Stimulated activated CD8-positive, alpha-beta memory T cell treated with anti-CD3 and anti-CD28 coated beads, Interleukin-7, amount 100 ng/mL, for 4 hours (primary cell): ENCODE measurements at regions not wholly inside any gene's neighbourhood (a gene's known extent, or its start where the extent isn't known, plus 50 kb on each side); places are given as distances from the start of the nearest gene placed in this dataset.
"Not testable (repeated sequence)": the region's sequence is repeated elsewhere in the genome, so short reads cannot be mapped to it uniquely, and the experiment has no call there.

ENCODE experiments used
- DNase-seq, 2 donors: peaks; one replicate each; pipeline ENCODE4 v3.0.0-alpha.2; 2020; ENCODE audit warnings: low read depth in 2 of 2

- DNase-seq = no peak
Measured at GRCh38 chr20:43837856-43838702, 76.6 kb upstream of the TOX2 start.

- DNase-seq = no peak
Measured at GRCh38 chr20:43836790-43837189, 77.9 kb upstream of the TOX2 start.

GRCh38 chr20:43835944-43836508, 78.6 kb upstream of the TOX2 start:
- no peak for DNase-seq

- no peak for DNase-seq
Measured at GRCh38 chr20:43833511-43834395, 80.9 kb upstream of the TOX2 start.

- DNase-seq = no peak
Measured at GRCh38 chr20:43832961-43833360, 81.7 kb upstream of the TOX2 start.

GRCh38 chr20:43832096-43832816, 82.4 kb upstream of the TOX2 start:
- DNase-seq = no peak

GRCh38 chr20:43831481-43832065, 83.1 kb upstream of the TOX2 start:
- no peak for DNase-seq

GRCh38 chr20:43830883-43831282, 83.8 kb upstream of the TOX2 start:
- DNase-seq = no peak

- no peak for DNase-seq
Measured at GRCh38 chr20:43829951-43830690, 84.5 kb upstream of the TOX2 start.

GRCh38 chr20:43827940-43828562, 86.6 kb upstream of the TOX2 start:
- no peak for DNase-seq

- DNase-seq = not testable (repeated sequence)
Measured at GRCh38 chr20:43826943-43827342, 87.7 kb upstream of the TOX2 start.

GRCh38 chr20:43825581-43825980, 89.1 kb upstream of the TOX2 start:
- no peak for DNase-seq

- DNase-seq = no peak
Measured at GRCh38 chr20:43825051-43825402, 89.6 kb upstream of the TOX2 start.

- DNase-seq = no peak
Measured at GRCh38 chr20:43824309-43825050, 90.2 kb upstream of the TOX2 start.

- no peak for DNase-seq
Measured at GRCh38 chr20:43821795-43822194, 92.9 kb upstream of the TOX2 start.

- no peak for DNase-seq
Measured at GRCh38 chr20:43820731-43821330, 93.8 kb upstream of the TOX2 start.

GRCh38 chr20:43812216-43812615, 85.4 kb upstream of the GTSF1L start:
- no peak for DNase-seq

GRCh38 chr20:43809206-43809819, 82.5 kb upstream of the GTSF1L start:
- no peak for DNase-seq

- no peak for DNase-seq
Measured at GRCh38 chr20:43804781-43805180, 78.0 kb upstream of the GTSF1L start.
